ENCODE measurements at regions not wholly inside any gene's neighbourhood (a gene's known extent, or its start where the extent isn't known, plus 50 kb on each side); places are given as distances from the start of the nearest gene placed in this dataset.

- Mint-ChIP-seq H3K4me1 (no peaks in the 10 kb centered on the region), H3K27ac (no peak overlapping the region), H3K9me3 (peaks cover 4% of the 10 kb centered on the region), H3K4me3 (no peak overlapping the region), H3K36me3 (no peaks in the 10 kb centered on the region), H3K27me3 (ENCODE audit: low read depth) (no peaks in the 10 kb centered on the region)
- DNase-seq (ENCODE audit: low spot score in 2 of 2, unreplicated experiment in 2 of 2): no peak
- TF ChIP-seq CTCF (IDR thresholded peaks at IDR 0.05; ENCODE audit: unreplicated experiment): no peak
These were observed 246.7 kb upstream of the TRPM3 start for GRCh38 chr9:71368157-71368556.

- H3K27me3 Mint-ChIP-seq (ENCODE audit: low read depth): no peaks in the 10 kb centered on the region
- no peak for DNase-seq (ENCODE audit: low spot score in 2 of 2, unreplicated experiment in 2 of 2)
- TF ChIP-seq CTCF (IDR thresholded peaks at IDR 0.05; ENCODE audit: unreplicated experiment): no peak
- no peaks in the 10 kb centered on the region for H3K9me3 Mint-ChIP-seq
- H3K36me3 Mint-ChIP-seq: no peaks in the 10 kb centered on the region
- H3K4me3 Mint-ChIP-seq: no peak overlapping the region
- no peak overlapping the region for H3K27ac Mint-ChIP-seq
- H3K4me1 Mint-ChIP-seq: no peaks in the 10 kb centered on the region
These were observed 242.9 kb upstream of the TRPM3 start for GRCh38 chr9:71364186-71364955.

GRCh38 chr9:71363286-71363961 lies 242.0 kb upstream of the TRPM3 start:
- no peak for TF ChIP-seq CTCF (IDR thresholded peaks at IDR 0.05; ENCODE audit: unreplicated experiment)
- Mint-ChIP-seq H3K4me3 (no peak overlapping the region), H3K27ac (no peak overlapping the region), H3K9me3 (no peaks in the 10 kb centered on the region), H3K27me3 (ENCODE audit: low read depth) (no peaks in the 10 kb centered on the region), H3K4me1 (no peaks in the 10 kb centered on the region), H3K36me3 (no peaks in the 10 kb centered on the region)
- DNase-seq (ENCODE audit: low spot score in 2 of 2, unreplicated experiment in 2 of 2): no peak

GRCh38 chr9:71361357-71361756 lies 239.9 kb upstream of the TRPM3 start:
- H3K27me3 Mint-ChIP-seq (ENCODE audit: low read depth): no peaks in the 10 kb centered on the region
- H3K9me3 Mint-ChIP-seq: no peaks in the 10 kb centered on the region
- H3K4me1 Mint-ChIP-seq: no peaks in the 10 kb centered on the region
- DNase-seq (ENCODE audit: low spot score in 2 of 2, unreplicated experiment in 2 of 2): no peak
- H3K36me3 Mint-ChIP-seq: no peaks in the 10 kb centered on the region
- no peak overlapping the region for H3K27ac Mint-ChIP-seq
- no peak for TF ChIP-seq CTCF (IDR thresholded peaks at IDR 0.05; ENCODE audit: unreplicated experiment)
- H3K4me3 Mint-ChIP-seq: no peak overlapping the region

GRCh38 chr9:71357346-71357745 lies 235.9 kb upstream of the TRPM3 start:
- no peak overlapping the region for H3K27ac Mint-ChIP-seq
- H3K4me3 Mint-ChIP-seq: no peak overlapping the region
- H3K36me3 Mint-ChIP-seq: no peaks in the 10 kb centered on the region
- no peaks in the 10 kb centered on the region for H3K4me1 Mint-ChIP-seq
- no peak for TF ChIP-seq CTCF (IDR thresholded peaks at IDR 0.05; ENCODE audit: unreplicated experiment)
- DNase-seq (ENCODE audit: low spot score in 2 of 2, unreplicated experiment in 2 of 2): no peak
- H3K9me3 Mint-ChIP-seq: no peaks in the 10 kb centered on the region
- no peaks in the 10 kb centered on the region for H3K27me3 Mint-ChIP-seq (ENCODE audit: low read depth)

Measured in mesothelial cell of epicardium (in vitro differentiated cells).